GM12878 (cell line): ENCODE measurements at regions not wholly inside any gene's neighbourhood (a gene's known extent, or its start where the extent isn't known, plus 50 kb on each side); places are given as distances from the start of the nearest gene placed in this dataset.

Source experiments
- ATAC-seq: fragments of 200-7000 bp; cut with Tn5 transposase; 3 replicates; pipeline ENCODE4 v1.9.1; 2020; ENCODE audit warnings: mild to moderate bottlenecking, moderate library complexity
- BruUV-seq: library from RNA; stranded (reverse); fragments of 400-500 nt; replicated peaks from 2 replicates; lab custom pipeline; 2021; lab: Mats Ljungman, UMichigan
- CTCF ChIA-PET: fragments of 300-600 bp; sonication (Branson Sonifier 250); formaldehyde crosslinking; extraction: SDS; loops from one replicate; lab custom pipeline; 2021; ENCODE audit warnings: inconsistent platforms; lab: Yijun Ruan, JAX
- POLR2A ChIA-PET: fragments of 350-600 bp; formaldehyde crosslinking; extraction: SDS; loops from one replicate; lab custom pipeline; 2021; ENCODE audit warnings: inconsistent platforms; lab: Charles Lee
- RAD21 ChIA-PET: fragments of 300-600 bp; sonication (Branson Sonifier 250); formaldehyde crosslinking; loops from one replicate; lab custom pipeline; 2023; ENCODE audit warnings: antibody characterized with exemption; ENCODE audit not compliant: unreplicated experiment; lab: Charles Lee
- SMC1A ChIA-PET: fragments of 300-600 bp; sonication (Branson Sonifier 250); formaldehyde crosslinking; loops from one replicate; lab custom pipeline; 2023; ENCODE audit not compliant: unreplicated experiment, uncharacterized antibody; lab: Charles Lee
- DNase-seq: peaks from one replicate; pipeline ENCODE4 v3.0.0-alpha.2; 2011; ENCODE audit warnings: low read depth, low spot score
- FAIRE-seq: peaks from 3 replicates; lab custom pipeline; 2011; peaks lifted over from hg19 to GRCh38; lab: Jason Lieb, UNC
- H2AFZ ChIP-seq: 2 replicates; pipeline ENCODE4 v1.6.0; 2011; ENCODE audit warnings: low read depth, low read length, control low read depth; ENCODE audit not compliant: control insufficient read depth
- H3K27ac ChIP-seq: 2 replicates; pipeline ENCODE4 v1.5.1; 2011; ENCODE audit warnings: control low read depth; ENCODE audit not compliant: control insufficient read depth, insufficient read depth
- H3K27me3 ChIP-seq, 2 experiments: replicated peaks in 1 of 2; 2 replicates each; pipeline versions ENCODE4 v1.6.0 to v1.6.1; 2011; ENCODE audit warnings: low read length in 1 of 2; ENCODE audit not compliant: control insufficient read depth in 2 of 2, insufficient read depth in 2 of 2
- H3K36me3 ChIP-seq, 2 experiments: 2 replicates each; pipeline ENCODE4 v1.5.1; 2011; ENCODE audit warnings: low read length in 1 of 2; ENCODE audit not compliant: control insufficient read depth in 2 of 2, insufficient read depth in 2 of 2
- H3K4me1 ChIP-seq: 2 replicates; pipeline ENCODE4 v1.6.1; 2011; ENCODE audit warnings: mild to moderate bottlenecking, low read length, moderate library complexity, mixed read lengths; ENCODE audit not compliant: control insufficient read depth, insufficient read depth
- H3K4me2 ChIP-seq: 2 replicates; pipeline ENCODE4 v1.6.0; 2011; ENCODE audit warnings: control low read depth; ENCODE audit not compliant: control insufficient read depth, insufficient read depth
- H3K4me3 ChIP-seq: fragments of 200-600 bp; sonication (generic); 2 replicates; pipeline ENCODE4 v1.5.1; 2016
- H3K79me2 ChIP-seq: 2 replicates; pipeline ENCODE4 v1.6.0; 2011; ENCODE audit warnings: low read length; ENCODE audit not compliant: control insufficient read depth, insufficient read depth
- H3K9ac ChIP-seq: 2 replicates; pipeline ENCODE4 v1.8.0; 2011; ENCODE audit warnings: low read length, control low read depth, mixed read lengths; ENCODE audit not compliant: control insufficient read depth, insufficient read depth
- H3K9me3 ChIP-seq: replicated peaks from 3 replicates; pipeline ENCODE4 v1.5.1; 2011; ENCODE audit warnings: mild to moderate bottlenecking, low read length; ENCODE audit not compliant: control insufficient read depth, insufficient read depth
- H4K20me1 ChIP-seq: 2 replicates; pipeline ENCODE4 v1.6.0; 2011; ENCODE audit not compliant: control insufficient read depth, insufficient read depth
- ETV6 ChIP-seq, 2 experiments: fragments of 450-650 bp in 1 of 2; IDR thresholded peaks in 1 of 2; conservative IDR thresholded peaks in 1 of 2; 2 replicates each; pipeline ENCODE4 v1.6.1; 2014; ENCODE audit warnings: antibody characterized with exemption in 1 of 2, borderline replicate concordance in 1 of 2, low read depth in 1 of 2, mild to moderate bottlenecking in 1 of 2, moderate library complexity in 1 of 2
- MTA3 ChIP-seq: IDR thresholded peaks from 2 replicates; pipeline ENCODE4 v1.6.1; 2012; ENCODE audit warnings: low read length, inconsistent platforms, borderline replicate concordance
- NFYB ChIP-seq: IDR thresholded peaks from 2 replicates; pipeline ENCODE4 v1.6.1; 2011; ENCODE audit warnings: low read depth, mild to moderate bottlenecking, low read length, improper control_type of control experiment, moderate library complexity; ENCODE audit not compliant: insufficient read depth
- STAT1 ChIP-seq: fragments of 450-650 bp; conservative IDR thresholded peaks from 2 replicates; pipeline ENCODE4 v1.6.1; 2014; ENCODE audit warnings: antibody characterized with exemption, mild to moderate bottlenecking
- ZSCAN29 ChIP-seq: fragments of 450-650 bp; IDR thresholded peaks from 2 replicates; pipeline ENCODE4 v1.6.1; 2017; ENCODE audit warnings: mild to moderate bottlenecking, moderate library complexity
- in situ Hi-C: fragments of 300-500 bp; cut with MboI; formaldehyde crosslinking; loops from 9 replicates; pipeline ENCODE4 v1.14.3; 2018; ENCODE audit warnings: mixed read lengths
- intact Hi-C: fragments of 100-400 bp; cut with micrococcal nuclease; formaldehyde crosslinking; loops from one replicate; pipeline ENCODE4 v1.14.2; 2022; ENCODE audit not compliant: unreplicated experiment
- TF ChIP-seq, protein P1 (sequence below): fragments of 450-650 bp; IDR thresholded peaks from 2 replicates; pipeline ENCODE4 v1.6.1; 2017; ENCODE audit warnings: mild to moderate bottlenecking, moderate library complexity
- TF ChIP-seq, protein P2 (sequence below): fragments of 450-650 bp; IDR thresholded peaks from 2 replicates; pipeline ENCODE4 v1.6.1; 2017; ENCODE audit warnings: antibody characterized with exemption, mild to moderate bottlenecking, moderate library complexity
- TF ChIP-seq, protein P3 (sequence below): fragments of 150-350 bp; IDR thresholded peaks from 2 replicates; pipeline ENCODE4 v1.6.1; 2016; ENCODE audit warnings: low read depth, low read length
- TF ChIP-seq, protein P4 (sequence below): fragments of 450-650 bp; conservative IDR thresholded peaks from 2 replicates; pipeline ENCODE4 v1.6.1; 2017; ENCODE audit warnings: mild to moderate bottlenecking, moderate library complexity

DNA sequence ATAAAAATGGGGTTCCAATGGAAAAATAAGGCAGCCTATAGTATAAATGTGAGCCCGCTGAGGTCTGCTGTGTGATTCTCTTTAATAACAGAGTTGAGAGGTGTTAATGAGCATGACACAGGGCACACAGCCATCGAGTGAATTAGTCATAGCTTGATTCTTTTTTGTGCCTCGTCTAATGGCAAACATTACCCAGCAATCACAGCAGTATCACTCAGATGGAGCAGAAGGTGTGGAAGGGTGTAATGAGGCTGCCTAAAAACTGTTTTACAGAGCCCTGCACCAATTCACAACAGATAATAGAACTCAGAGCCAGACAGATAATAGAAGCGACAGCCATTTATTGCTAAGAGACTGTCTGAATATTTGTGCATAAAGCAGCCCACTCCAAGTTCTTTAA, 178.6 kb upstream of the TPRG1 start (continued):
- TF ChIP-seq, protein P1, sequence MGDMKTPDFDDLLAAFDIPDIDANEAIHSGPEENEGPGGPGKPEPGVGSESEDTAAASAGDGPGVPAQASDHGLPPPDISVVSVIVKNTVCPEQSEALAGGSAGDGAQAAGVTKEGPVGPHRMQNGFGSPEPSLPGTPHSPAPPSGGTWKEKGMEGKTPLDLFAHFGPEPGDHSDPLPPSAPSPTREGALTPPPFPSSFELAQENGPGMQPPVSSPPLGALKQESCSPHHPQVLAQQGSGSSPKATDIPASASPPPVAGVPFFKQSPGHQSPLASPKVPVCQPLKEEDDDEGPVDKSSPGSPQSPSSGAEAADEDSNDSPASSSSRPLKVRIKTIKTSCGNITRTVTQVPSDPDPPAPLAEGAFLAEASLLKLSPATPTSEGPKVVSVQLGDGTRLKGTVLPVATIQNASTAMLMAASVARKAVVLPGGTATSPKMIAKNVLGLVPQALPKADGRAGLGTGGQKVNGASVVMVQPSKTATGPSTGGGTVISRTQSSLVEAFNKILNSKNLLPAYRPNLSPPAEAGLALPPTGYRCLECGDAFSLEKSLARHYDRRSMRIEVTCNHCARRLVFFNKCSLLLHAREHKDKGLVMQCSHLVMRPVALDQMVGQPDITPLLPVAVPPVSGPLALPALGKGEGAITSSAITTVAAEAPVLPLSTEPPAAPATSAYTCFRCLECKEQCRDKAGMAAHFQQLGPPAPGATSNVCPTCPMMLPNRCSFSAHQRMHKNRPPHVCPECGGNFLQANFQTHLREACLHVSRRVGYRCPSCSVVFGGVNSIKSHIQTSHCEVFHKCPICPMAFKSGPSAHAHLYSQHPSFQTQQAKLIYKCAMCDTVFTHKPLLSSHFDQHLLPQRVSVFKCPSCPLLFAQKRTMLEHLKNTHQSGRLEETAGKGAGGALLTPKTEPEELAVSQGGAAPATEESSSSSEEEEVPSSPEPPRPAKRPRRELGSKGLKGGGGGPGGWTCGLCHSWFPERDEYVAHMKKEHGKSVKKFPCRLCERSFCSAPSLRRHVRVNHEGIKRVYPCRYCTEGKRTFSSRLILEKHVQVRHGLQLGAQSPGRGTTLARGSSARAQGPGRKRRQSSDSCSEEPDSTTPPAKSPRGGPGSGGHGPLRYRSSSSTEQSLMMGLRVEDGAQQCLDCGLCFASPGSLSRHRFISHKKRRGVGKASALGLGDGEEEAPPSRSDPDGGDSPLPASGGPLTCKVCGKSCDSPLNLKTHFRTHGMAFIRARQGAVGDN: no peak
- TF ChIP-seq, protein P2, sequence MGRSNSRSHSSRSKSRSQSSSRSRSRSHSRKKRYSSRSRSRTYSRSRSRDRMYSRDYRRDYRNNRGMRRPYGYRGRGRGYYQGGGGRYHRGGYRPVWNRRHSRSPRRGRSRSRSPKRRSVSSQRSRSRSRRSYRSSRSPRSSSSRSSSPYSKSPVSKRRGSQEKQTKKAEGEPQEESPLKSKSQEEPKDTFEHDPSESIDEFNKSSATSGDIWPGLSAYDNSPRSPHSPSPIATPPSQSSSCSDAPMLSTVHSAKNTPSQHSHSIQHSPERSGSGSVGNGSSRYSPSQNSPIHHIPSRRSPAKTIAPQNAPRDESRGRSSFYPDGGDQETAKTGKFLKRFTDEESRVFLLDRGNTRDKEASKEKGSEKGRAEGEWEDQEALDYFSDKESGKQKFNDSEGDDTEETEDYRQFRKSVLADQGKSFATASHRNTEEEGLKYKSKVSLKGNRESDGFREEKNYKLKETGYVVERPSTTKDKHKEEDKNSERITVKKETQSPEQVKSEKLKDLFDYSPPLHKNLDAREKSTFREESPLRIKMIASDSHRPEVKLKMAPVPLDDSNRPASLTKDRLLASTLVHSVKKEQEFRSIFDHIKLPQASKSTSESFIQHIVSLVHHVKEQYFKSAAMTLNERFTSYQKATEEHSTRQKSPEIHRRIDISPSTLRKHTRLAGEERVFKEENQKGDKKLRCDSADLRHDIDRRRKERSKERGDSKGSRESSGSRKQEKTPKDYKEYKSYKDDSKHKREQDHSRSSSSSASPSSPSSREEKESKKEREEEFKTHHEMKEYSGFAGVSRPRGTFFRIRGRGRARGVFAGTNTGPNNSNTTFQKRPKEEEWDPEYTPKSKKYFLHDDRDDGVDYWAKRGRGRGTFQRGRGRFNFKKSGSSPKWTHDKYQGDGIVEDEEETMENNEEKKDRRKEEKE: no peak
- TF ChIP-seq MTA3 (no peak), STAT1 (no peak), ETV6 (conservative IDR thresholded peaks at IDR 0.05 in 1 of 2, IDR thresholded peaks at IDR 0.05 in 1 of 2; ENCODE audit: borderline replicate concordance in 1 of 2, low read depth in 1 of 2) (no peak)

DNA sequence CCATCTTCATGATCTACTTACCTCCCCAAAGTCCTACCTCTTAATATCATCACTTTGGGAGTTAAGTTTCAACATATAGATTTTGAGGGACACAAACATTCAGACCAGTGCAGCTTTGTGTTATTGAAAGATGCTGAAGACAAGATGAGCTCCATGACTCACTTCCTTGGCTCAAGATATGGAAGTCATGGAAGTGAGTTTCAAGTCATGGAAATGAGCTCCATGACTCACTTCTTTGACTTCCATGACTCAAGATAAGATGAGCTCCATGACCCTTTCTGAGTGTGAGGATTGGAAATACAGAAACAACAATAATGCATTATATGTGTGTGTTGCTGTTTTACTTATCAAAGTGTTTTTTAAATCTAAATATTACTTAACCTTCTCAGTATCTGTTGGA, 170.2 kb upstream of the TPRG1 start:
- Histone ChIP-seq H3K79me2 (no peaks in the 10 kb centered on the region), H3K9me3 (no peaks in the 10 kb centered on the region), H3K27ac (no peak overlapping the region), H3K9ac (no peak overlapping the region), H3K36me3 (no peaks in the 10 kb centered on the region), H4K20me1 (no peaks in the 10 kb centered on the region), H3K4me1 (no peaks in the 10 kb centered on the region), H3K4me2 (no peak overlapping the region), H3K27me3 (no peaks in the 10 kb centered on the region; a peak in 1 of 4 replicates), H3K4me3 (no peak overlapping the region), H2AFZ (no peak overlapping the region)
- in situ Hi-C loops (no loop called here), intact Hi-C loops (no loop called here)
- CTCF ChIA-PET: interaction anchor here (0.9 kb wide), 1 partner anchor 40 kb away, joined by 3 read pairs; no protein-coding TSS in a partner anchor
- SMC1A ChIA-PET: no interaction called here
- FAIRE-seq (no peak), DNase-seq (no peak), ATAC-seq (no peak)
- POLR2A ChIA-PET: no interaction called here
- RAD21 ChIA-PET: no interaction called here
- BruUV-seq: no TSS peak
- TF ChIP-seq, protein P3, sequence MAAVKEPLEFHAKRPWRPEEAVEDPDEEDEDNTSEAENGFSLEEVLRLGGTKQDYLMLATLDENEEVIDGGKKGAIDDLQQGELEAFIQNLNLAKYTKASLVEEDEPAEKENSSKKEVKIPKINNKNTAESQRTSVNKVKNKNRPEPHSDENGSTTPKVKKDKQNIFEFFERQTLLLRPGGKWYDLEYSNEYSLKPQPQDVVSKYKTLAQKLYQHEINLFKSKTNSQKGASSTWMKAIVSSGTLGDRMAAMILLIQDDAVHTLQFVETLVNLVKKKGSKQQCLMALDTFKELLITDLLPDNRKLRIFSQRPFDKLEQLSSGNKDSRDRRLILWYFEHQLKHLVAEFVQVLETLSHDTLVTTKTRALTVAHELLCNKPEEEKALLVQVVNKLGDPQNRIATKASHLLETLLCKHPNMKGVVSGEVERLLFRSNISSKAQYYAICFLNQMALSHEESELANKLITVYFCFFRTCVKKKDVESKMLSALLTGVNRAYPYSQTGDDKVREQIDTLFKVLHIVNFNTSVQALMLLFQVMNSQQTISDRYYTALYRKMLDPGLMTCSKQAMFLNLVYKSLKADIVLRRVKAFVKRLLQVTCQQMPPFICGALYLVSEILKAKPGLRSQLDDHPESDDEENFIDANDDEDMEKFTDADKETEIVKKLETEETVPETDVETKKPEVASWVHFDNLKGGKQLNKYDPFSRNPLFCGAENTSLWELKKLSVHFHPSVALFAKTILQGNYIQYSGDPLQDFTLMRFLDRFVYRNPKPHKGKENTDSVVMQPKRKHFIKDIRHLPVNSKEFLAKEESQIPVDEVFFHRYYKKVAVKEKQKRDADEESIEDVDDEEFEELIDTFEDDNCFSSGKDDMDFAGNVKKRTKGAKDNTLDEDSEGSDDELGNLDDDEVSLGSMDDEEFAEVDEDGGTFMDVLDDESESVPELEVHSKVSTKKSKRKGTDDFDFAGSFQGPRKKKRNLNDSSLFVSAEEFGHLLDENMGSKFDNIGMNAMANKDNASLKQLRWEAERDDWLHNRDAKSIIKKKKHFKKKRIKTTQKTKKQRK: no peak
- TF ChIP-seq NFYB: no peak
- no peak for TF ChIP-seq ZSCAN29
- TF ChIP-seq, protein P4, sequence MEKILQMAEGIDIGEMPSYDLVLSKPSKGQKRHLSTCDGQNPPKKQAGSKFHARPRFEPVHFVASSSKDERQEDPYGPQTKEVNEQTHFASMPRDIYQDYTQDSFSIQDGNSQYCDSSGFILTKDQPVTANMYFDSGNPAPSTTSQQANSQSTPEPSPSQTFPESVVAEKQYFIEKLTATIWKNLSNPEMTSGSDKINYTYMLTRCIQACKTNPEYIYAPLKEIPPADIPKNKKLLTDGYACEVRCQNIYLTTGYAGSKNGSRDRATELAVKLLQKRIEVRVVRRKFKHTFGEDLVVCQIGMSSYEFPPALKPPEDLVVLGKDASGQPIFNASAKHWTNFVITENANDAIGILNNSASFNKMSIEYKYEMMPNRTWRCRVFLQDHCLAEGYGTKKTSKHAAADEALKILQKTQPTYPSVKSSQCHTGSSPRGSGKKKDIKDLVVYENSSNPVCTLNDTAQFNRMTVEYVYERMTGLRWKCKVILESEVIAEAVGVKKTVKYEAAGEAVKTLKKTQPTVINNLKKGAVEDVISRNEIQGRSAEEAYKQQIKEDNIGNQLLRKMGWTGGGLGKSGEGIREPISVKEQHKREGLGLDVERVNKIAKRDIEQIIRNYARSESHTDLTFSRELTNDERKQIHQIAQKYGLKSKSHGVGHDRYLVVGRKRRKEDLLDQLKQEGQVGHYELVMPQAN: no peak
